Esophagus squamous epithelium (tissue), 4 donors: ENCODE measurements at regions not wholly inside any gene's neighbourhood (a gene's known extent, or its start where the extent isn't known, plus 50 kb on each side); places are given as distances from the start of the nearest gene placed in this dataset.

Experiments
- CTCF ChIP-seq, 6 experiments: fragments of 450-650 bp in 4 of 6; fragments of 200-600 bp in 2 of 6; sonication (generic) in 2 of 6; IDR thresholded peaks; one replicate each; pipeline ENCODE4 v1.5.1; 2016 to 2019; ENCODE audit warnings: antibody characterized with exemption in 6 of 6, mild to moderate bottlenecking in 4 of 6, moderate library complexity in 4 of 6
- POLR2A ChIP-seq, 4 donors: fragments of 450-650 bp; IDR thresholded peaks; one replicate each; pipeline ENCODE4 v1.6.1; 2017; ENCODE audit warnings: antibody characterized with exemption in 4 of 4, mild to moderate bottlenecking in 4 of 4, moderate library complexity in 3 of 4

GRCh38 chr22:34829485-34829884 lies 236.5 kb upstream of the ISX start:
- TF ChIP-seq POLR2A (IDR thresholded peaks at IDR 0.05) (no peak), CTCF (IDR thresholded peaks at IDR 0.05) (no peak)
